GM12865 (cell line): ENCODE measurements at regions not wholly inside any gene's neighbourhood (a gene's known extent, or its start where the extent isn't known, plus 50 kb on each side); places are given as distances from the start of the nearest gene placed in this dataset.
"Not testable (repeated sequence)": the region's sequence is repeated elsewhere in the genome, so short reads cannot be mapped to it uniquely, and the experiment has no call there.

Experiments
- DNase-seq: peaks from one replicate; pipeline ENCODE4 v3.0.0; 2010; ENCODE audit warnings: low read depth
- H3K4me3 ChIP-seq: 2 replicates; pipeline ENCODE4 v1.5.1; 2011; ENCODE audit warnings: mild to moderate bottlenecking, low read depth, low read length, control low read depth
- TF ChIP-seq, protein P1 (sequence below): IDR thresholded peaks from 2 replicates; pipeline ENCODE4 v1.5.1; 2011; ENCODE audit warnings: low read length, control low read depth, low read depth, inconsistent platforms; ENCODE audit not compliant: insufficient read depth; ENCODE audit errors: missing control alignments

DNA sequence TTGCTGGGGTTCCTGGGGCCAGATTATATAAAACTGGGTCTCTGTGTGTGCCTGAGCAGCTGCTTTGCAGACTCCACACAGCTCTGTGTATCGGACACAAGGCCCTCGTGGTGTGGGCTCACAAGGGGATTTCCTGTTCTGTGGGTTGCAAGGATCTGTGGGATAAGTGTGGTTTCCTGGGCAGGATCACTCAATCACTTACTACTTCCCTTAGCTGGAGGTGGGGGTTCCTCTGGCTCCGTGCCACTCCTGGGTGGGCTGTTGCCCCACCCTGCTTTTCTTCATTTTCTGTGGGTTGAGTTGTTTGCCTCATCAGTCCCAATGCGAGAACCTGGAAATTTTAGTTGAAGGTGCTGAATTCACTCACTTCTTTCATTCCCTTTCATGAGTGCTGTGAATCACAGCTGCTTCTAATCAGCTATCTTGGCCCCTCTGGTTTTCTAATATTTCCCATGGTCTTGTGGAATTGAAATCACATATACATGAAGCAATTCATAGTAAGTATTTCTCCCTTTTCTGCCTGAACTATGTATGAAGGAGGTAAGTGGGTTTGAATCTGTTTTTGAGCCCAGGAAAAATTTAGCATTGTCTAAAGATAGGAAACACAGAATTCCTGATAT is 196.3 kb downstream of the DCDC2C start:
- TF ChIP-seq, protein P1, sequence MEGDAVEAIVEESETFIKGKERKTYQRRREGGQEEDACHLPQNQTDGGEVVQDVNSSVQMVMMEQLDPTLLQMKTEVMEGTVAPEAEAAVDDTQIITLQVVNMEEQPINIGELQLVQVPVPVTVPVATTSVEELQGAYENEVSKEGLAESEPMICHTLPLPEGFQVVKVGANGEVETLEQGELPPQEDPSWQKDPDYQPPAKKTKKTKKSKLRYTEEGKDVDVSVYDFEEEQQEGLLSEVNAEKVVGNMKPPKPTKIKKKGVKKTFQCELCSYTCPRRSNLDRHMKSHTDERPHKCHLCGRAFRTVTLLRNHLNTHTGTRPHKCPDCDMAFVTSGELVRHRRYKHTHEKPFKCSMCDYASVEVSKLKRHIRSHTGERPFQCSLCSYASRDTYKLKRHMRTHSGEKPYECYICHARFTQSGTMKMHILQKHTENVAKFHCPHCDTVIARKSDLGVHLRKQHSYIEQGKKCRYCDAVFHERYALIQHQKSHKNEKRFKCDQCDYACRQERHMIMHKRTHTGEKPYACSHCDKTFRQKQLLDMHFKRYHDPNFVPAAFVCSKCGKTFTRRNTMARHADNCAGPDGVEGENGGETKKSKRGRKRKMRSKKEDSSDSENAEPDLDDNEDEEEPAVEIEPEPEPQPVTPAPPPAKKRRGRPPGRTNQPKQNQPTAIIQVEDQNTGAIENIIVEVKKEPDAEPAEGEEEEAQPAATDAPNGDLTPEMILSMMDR, result no peak
- DNase-seq, result no peak
- H3K4me3 ChIP-seq, result no peak overlapping the region

DNA sequence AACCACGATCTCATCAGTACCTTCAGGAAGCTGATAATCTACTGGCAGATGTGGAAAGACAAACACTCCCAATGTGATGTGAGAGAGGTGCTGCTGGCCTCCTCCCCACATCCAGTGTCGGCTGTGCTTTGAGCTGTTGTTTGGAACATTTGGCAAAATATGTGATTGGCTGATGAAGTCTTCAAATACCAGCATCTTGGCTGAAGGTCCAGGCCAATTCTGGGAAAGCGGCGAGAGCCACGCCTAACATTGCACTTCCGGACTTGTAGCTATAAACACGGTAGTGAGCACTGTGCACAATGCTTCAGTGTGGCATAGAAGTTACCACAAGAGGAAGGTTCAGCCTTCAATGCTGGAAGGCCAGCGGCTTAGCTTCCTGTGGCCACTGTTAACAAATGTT is 198.8 kb downstream of the DCDC2C start:
- H3K4me3 ChIP-seq, result no peak overlapping the region

DNA sequence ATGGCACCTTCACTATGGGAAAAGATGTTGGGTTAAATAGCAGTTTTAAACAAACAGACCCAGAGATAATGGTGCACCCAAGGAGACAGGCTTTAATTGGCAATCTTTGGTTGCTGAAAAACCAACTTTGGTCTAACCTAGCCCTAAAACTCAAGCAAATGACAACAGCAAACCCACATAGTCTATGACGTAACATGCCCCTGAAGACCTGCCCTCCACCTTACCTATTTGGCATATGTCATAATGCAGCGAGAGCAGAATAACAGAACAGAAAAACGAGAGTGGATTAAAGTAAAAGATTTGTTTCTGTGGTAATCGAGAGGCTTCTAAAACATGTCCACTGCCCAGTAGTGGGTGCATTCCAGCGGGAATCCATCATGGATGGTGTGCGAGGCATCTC is 200.7 kb downstream of the DCDC2C start:
- TF ChIP-seq, protein P1, result no peak
- DNase-seq, result no peak
- H3K4me3 ChIP-seq, result no peak overlapping the region

More for the DNA sequence above, 198.8 kb downstream of the DCDC2C start:
- TF ChIP-seq, protein P1, result no peak
- DNase-seq, result no peak

GRCh38 chr2:3908498-3908897 is 205.1 kb downstream of the DCDC2C start:
- DNase-seq, H3K4me3 ChIP-seq: not testable (repeated sequence)

- TF ChIP-seq, protein P1, result no peak
- no peak for DNase-seq
- no peak overlapping the region for H3K4me3 ChIP-seq
Measured at GRCh38 chr2:3911882-3912455, 208.6 kb downstream of the DCDC2C start.

GRCh38 chr2:3913166-3913565 is 209.8 kb downstream of the DCDC2C start:
- no peak for DNase-seq
- H3K4me3 ChIP-seq, result no peak overlapping the region
- TF ChIP-seq, protein P1, result no peak

DNA sequence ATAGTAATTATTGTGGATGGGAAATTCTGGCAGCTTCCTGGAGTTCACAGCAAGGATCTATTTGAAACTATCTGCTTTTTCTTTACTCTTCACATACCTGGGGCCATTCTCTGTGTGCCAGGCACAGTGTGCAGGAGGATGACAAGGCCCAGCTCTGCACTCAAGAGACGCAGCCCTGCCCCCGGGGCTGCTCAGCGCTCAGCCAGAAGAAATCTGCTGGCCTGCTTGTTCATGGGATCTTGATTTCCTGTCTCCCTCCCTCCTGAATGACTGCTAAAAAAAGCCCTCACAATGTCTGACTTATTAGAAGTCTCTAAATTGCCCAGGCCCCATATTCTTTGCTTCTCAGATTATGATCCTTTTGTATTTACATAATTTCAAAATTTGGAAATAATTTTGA is 210.9 kb downstream of the DCDC2C start:
- no peak for DNase-seq
- H3K4me3 ChIP-seq, result no peak overlapping the region
- TF ChIP-seq, protein P1, result no peak
